A549 (cell line): ENCODE measurements at regions not wholly inside any gene's neighbourhood (a gene's known extent, or its start where the extent isn't known, plus 50 kb on each side); places are given as distances from the start of the nearest gene placed in this dataset.

ENCODE experiments used
- ATAC-seq, 2 experiments: fragments of 200-7000 bp in 1 of 2; fragments of >200 bp in 1 of 2; cut with Nextera tagmentation in 1 of 2; cut with Tn5 transposase in 1 of 2; 3 replicates each; pipeline versions ENCODE4 v1.8.0 to v1.9.1; 2018 to 2020; ENCODE audit warnings: mild to moderate bottlenecking in 1 of 2, moderate library complexity in 1 of 2
- CTCF ChIA-PET: fragments of 300-600 bp; sonication (Branson Sonifier 250); formaldehyde crosslinking; extraction: SDS; loops from one replicate; lab custom pipeline; 2021; ENCODE audit warnings: antibody characterized with exemption, inconsistent platforms; lab: Yijun Ruan, JAX
- POLR2A ChIA-PET: fragments of 350-600 bp; formaldehyde crosslinking; extraction: SDS; loops from one replicate; lab custom pipeline; 2021; ENCODE audit warnings: antibody characterized with exemption, inconsistent platforms; lab: Yijun Ruan, JAX
- DNase-seq, 2 experiments: peaks; one replicate each; pipeline versions ENCODE4 v3.0.0 to v3.0.0-alpha.2; 2011 to 2016; ENCODE audit warnings: low read depth in 1 of 2, low spot score in 1 of 2
- FAIRE-seq: peaks from 2 replicates; lab custom pipeline; 2011; peaks lifted over from hg19 to GRCh38; lab: Jason Lieb, UNC
- H3K27ac ChIP-seq, 2 experiments: fragments of >200 bp; sonication (Bioruptor Twin); formaldehyde crosslinking; 3 replicates each; pipeline ENCODE4 v1.5.1; 2016 to 2017
- H3K4me1 ChIP-seq: fragments of >200 bp; sonication (Bioruptor Twin); formaldehyde crosslinking; 3 replicates; pipeline ENCODE4 v1.6.1; 2016
- H3K4me2 ChIP-seq: fragments of >200 bp; sonication (Bioruptor Twin); formaldehyde crosslinking; 3 replicates; pipeline ENCODE4 v1.6.1; 2016
- H3K4me3 ChIP-seq: fragments of >200 bp; sonication (Bioruptor Twin); formaldehyde crosslinking; 3 replicates; pipeline ENCODE4 v1.5.1; 2016
- H3K9me3 ChIP-seq: fragments of >200 bp; sonication (Bioruptor Twin); formaldehyde crosslinking; 3 replicates; pipeline ENCODE4 v1.6.1; 2016
- BCL3 ChIP-seq: fragments of >200 bp; sonication (Bioruptor Twin); formaldehyde crosslinking; IDR thresholded peaks from 3 replicates; pipeline ENCODE4 v1.6.1; 2016
- CHD2 ChIP-seq: fragments of 150-350 bp; IDR thresholded peaks from 2 replicates; pipeline ENCODE4 v1.6.1; 2014; ENCODE audit warnings: low read length; ENCODE audit not compliant: partially characterized antibody
- EHF ChIP-seq: fragments of 250-450 bp; sonication (Bioruptor Pico); IDR thresholded peaks from 2 replicates; pipeline ENCODE4 v1.5.0; 2020; ENCODE audit warnings: mild to moderate bottlenecking
- EHMT2 ChIP-seq: fragments of 200-600 bp; sonication (generic); IDR thresholded peaks from 2 replicates; pipeline ENCODE4 v1.6.1; 2016; ENCODE audit warnings: antibody characterized with exemption, low read depth, mild to moderate bottlenecking, moderate library complexity
- ELK1 ChIP-seq: fragments of 150-350 bp; IDR thresholded peaks from 2 replicates; pipeline ENCODE4 v1.6.1; 2014; ENCODE audit warnings: low read depth, mild to moderate bottlenecking, low read length
- ESRRA ChIP-seq: fragments of 150-350 bp; IDR thresholded peaks from 2 replicates; pipeline ENCODE4 v1.6.1; 2014; ENCODE audit warnings: mild to moderate bottlenecking, low read length, borderline replicate concordance
- FOSB ChIP-seq: fragments of 250-450 bp; sonication (Bioruptor Pico); IDR thresholded peaks from 2 replicates; pipeline ENCODE4 v1.5.0; 2020; ENCODE audit warnings: mild to moderate bottlenecking, moderate library complexity
- FOSL2 ChIP-seq, 2 experiments: fragments of 450-650 bp in 1 of 2; fragments of >200 bp in 1 of 2; sonication (Bioruptor Twin) in 1 of 2; formaldehyde crosslinking; IDR thresholded peaks; 2 replicates each; pipeline versions ENCODE4 v1.5.0 to v1.6.1; 2016 to 2020; ENCODE audit warnings: mild to moderate bottlenecking in 1 of 2, moderate library complexity in 1 of 2
- HES2 ChIP-seq: fragments of >200 bp; sonication (Bioruptor Twin); formaldehyde crosslinking; IDR thresholded peaks from 2 replicates; pipeline ENCODE4 v1.6.1; 2016
- HEYL ChIP-seq: fragments of 250-450 bp; sonication (Bioruptor Pico); IDR thresholded peaks from 2 replicates; pipeline ENCODE4 v1.8.0; 2021; ENCODE audit warnings: mild to moderate bottlenecking, moderate library complexity
- HOXB13 ChIP-seq: fragments of 250-450 bp; sonication (Bioruptor Pico); IDR thresholded peaks from 2 replicates; pipeline ENCODE4 v1.5.0; 2020; ENCODE audit warnings: low read depth, mild to moderate bottlenecking, moderate library complexity
- MAX ChIP-seq: IDR thresholded peaks from 2 replicates; pipeline ENCODE4 v1.6.1; 2012
- MAZ ChIP-seq: fragments of 150-350 bp; IDR thresholded peaks from 2 replicates; pipeline ENCODE4 v1.6.1; 2014; ENCODE audit warnings: antibody characterized with exemption, low read depth, low read length, borderline replicate concordance
- MYC ChIP-seq: IDR thresholded peaks from 2 replicates; pipeline ENCODE4 v1.6.1; 2012; ENCODE audit warnings: mild to moderate bottlenecking, inconsistent platforms, low read length, improper control_type of control experiment, borderline replicate concordance
- NR3C1 ChIP-seq: fragments of >200 bp; sonication (Bioruptor Twin); formaldehyde crosslinking; IDR thresholded peaks from 3 replicates; pipeline ENCODE4 v1.6.1; 2017
- PBX3 ChIP-seq: IDR thresholded peaks from 2 replicates; pipeline ENCODE4 v1.6.1; 2012
- PHF8 ChIP-seq: fragments of 200-600 bp; sonication (generic); IDR thresholded peaks from 2 replicates; pipeline ENCODE4 v1.6.1; 2016; ENCODE audit warnings: low read depth, mild to moderate bottlenecking, antibody characterized with exemption, moderate library complexity, borderline replicate concordance
- RAD21 ChIP-seq, 2 experiments: fragments of >200 bp in 1 of 2; sonication (Bioruptor Twin) in 1 of 2; formaldehyde crosslinking in 1 of 2; IDR thresholded peaks in 1 of 2; conservative IDR thresholded peaks in 1 of 2; 2 replicates in 1 of 2; 3 replicates in 1 of 2; pipeline ENCODE4 v1.6.1; 2012 to 2018; ENCODE audit warnings: inconsistent platforms in 1 of 2
- RCOR1 ChIP-seq: fragments of 150-350 bp; IDR thresholded peaks from 2 replicates; pipeline ENCODE4 v1.6.1; 2014; ENCODE audit warnings: antibody characterized with exemption, low read length, low read depth
- RNF2 ChIP-seq: fragments of 200-600 bp; sonication (generic); IDR thresholded peaks from 2 replicates; pipeline ENCODE4 v1.6.1; 2016; ENCODE audit warnings: low read depth, mild to moderate bottlenecking, antibody characterized with exemption, moderate library complexity, borderline replicate concordance
- ZC3H11A ChIP-seq: fragments of 450-650 bp; IDR thresholded peaks from 2 replicates; pipeline ENCODE4 v1.6.1; 2014; ENCODE audit warnings: antibody characterized with exemption, mild to moderate bottlenecking
- ZFP36 ChIP-seq: fragments of 450-650 bp; IDR thresholded peaks from 2 replicates; pipeline ENCODE4 v1.6.1; 2014; ENCODE audit warnings: borderline replicate concordance; ENCODE audit not compliant: partially characterized antibody
- ZSCAN20 ChIP-seq: fragments of 250-450 bp; sonication (Bioruptor Pico); IDR thresholded peaks from 2 replicates; pipeline ENCODE4 v1.8.0; 2022; ENCODE audit warnings: mild to moderate bottlenecking, moderate library complexity
- WGBS: methylation state at CpG from one replicate; pipeline ENCODE4 v1.1.6; 2017; ENCODE audit errors: missing lambda C conversion rate; 5-methylcytosine and 5-hydroxymethylcytosine counted together

GRCh38 chr5:124056326-124056990 is 544.5 kb downstream of the CSNK1G3 start:
- no peak overlapping the region for H3K4me2 ChIP-seq
- TF ChIP-seq EHMT2 (no peak), MAX (no peak), PHF8 (no peak), PBX3 (no peak), HES2 (no peak), RAD21 (conservative IDR thresholded peaks at IDR 0.05 in 1 of 2, IDR thresholded peaks at IDR 0.05 in 1 of 2) (no peak), FOSB (CRISPR knock-in tag) (no peak), ESRRA (no peak), RCOR1 (no peak), ZC3H11A (no peak), ZFP36 (no peak), HEYL (CRISPR knock-in tag) (no peak), MYC (no peak), NR3C1 (no peak)
- no peak overlapping the region for H3K27ac ChIP-seq
- DNase-seq (no peak), ATAC-seq (no peak), FAIRE-seq (no peak)
- H3K9me3 ChIP-seq, result no peaks in the 10 kb centered on the region
- H3K4me3 ChIP-seq, result no peak overlapping the region
- no peaks in the 10 kb centered on the region for H3K4me1 ChIP-seq
- POLR2A ChIA-PET, result no interaction called here
- CTCF ChIA-PET, result no interaction called here
- WGBS, result 66% methylated on average over 11 of the region's 11 CpGs

DNA sequence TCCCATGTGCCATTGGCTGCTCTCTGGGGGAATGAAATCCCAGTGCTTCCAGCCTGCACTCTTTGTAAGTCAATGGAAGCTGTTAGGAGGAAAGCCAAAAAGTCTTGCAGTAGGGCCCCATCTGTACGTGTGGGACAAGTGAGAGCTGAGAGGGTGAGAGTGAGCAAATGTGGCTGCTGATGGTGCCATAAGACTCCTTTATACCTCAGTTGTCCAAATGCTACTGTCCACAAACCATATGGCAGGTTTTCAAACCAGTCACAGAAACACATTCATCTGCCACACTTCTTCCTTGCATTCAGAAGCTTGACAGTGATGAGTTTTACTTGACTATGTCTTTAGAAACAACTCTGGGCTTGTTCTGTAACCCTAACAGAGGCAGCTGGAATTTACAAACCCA is 543.8 kb downstream of the CSNK1G3 start:
- ATAC-seq (no peak), FAIRE-seq (no peak), DNase-seq (no peak)
- Histone ChIP-seq H3K4me1 (no peaks in the 10 kb centered on the region), H3K4me2 (no peak overlapping the region), H3K4me3 (no peak overlapping the region), H3K9me3 (no peaks in the 10 kb centered on the region), H3K27ac (no peak overlapping the region)
- ChIA-PET POLR2A (no interaction called here), CTCF (interaction anchor here (0.5 kb wide), 1 partner anchor 132 kb away, joined by 3 read pairs; no protein-coding TSS in a partner anchor)
- WGBS, result 38% methylated on average over 1 of the region's 1 CpG
- TF ChIP-seq EHMT2 (no peak), EHF (CRISPR knock-in tag) (no peak), MAX (no peak), MYC (no peak), MAZ (no peak), RNF2 (no peak), HOXB13 (no peak), ZSCAN20 (CRISPR knock-in tag) (no peak), FOSL2 (IDR thresholded peaks at IDR 0.05) (no peak), FOSL2 (CRISPR knock-in tag; IDR thresholded peaks at IDR 0.05) (no peak), BCL3 (no peak), CHD2 (no peak), ELK1 (no peak)
